ENCODE measurements at regions not wholly inside any gene's neighbourhood (a gene's known extent, or its start where the extent isn't known, plus 50 kb on each side); places are given as distances from the start of the nearest gene placed in this dataset.

GRCh38 chr2:12978066-12978835 lies 261.5 kb downstream of the TRIB2 start:
- no peak for DNase-seq

DNA sequence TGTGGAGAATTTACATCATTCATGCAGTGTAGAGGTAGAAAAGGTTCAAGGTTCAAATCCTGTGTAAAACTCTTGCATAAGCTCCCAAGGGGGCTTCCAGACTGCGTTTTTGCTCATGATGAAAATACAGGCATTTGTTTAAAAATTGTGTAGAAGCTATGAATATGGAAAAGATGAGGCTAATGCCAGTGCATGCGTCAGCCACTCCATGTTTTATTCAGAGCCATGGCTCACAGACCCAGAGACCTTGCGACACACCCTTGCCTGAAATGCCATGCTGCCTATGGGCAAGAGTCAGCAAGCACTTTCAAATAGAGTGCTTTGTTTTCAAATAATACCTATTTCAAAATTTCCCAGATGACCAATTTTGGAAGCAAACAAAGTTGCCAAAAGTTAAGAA lies 262.3 kb downstream of the TRIB2 start:
- no peak for DNase-seq

GRCh38 chr2:12980817-12981216 lies 264.1 kb downstream of the TRIB2 start:
- DNase-seq, result no peak

GRCh38 chr2:12982149-12982584 lies 265.4 kb downstream of the TRIB2 start:
- DNase-seq, result no peak

DNA sequence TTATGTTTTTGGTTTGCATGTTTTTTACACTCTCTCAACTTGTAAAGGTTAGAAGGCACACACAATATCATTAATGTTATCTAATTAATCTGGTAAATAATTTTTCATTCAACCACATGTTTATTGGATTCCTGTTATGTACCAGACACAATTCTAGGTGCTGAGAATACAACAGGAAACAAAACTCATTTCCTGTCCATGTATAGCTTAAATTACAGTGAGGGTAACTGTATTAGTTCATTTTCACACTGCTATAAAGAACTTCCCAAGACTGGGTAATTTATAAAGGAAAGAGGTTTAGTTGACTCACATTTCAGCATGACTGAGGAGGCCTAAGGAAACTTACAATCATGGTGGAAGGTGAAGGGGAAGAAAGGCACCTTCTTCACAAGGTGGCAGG lies 270.5 kb downstream of the TRIB2 start:
- DNase-seq, result no peak

- DNase-seq, result no peak
Measured at GRCh38 chr2:12988279-12988678, 271.5 kb downstream of the TRIB2 start.

GRCh38 chr2:12990523-12990922 lies 273.8 kb downstream of the TRIB2 start:
- no peak for DNase-seq

- no peak for DNase-seq
Measured at GRCh38 chr2:12998685-12999084, 281.9 kb downstream of the TRIB2 start.

GRCh38 chr2:13000664-13001363 lies 284.1 kb downstream of the TRIB2 start:
- DNase-seq, result no peak

DNA sequence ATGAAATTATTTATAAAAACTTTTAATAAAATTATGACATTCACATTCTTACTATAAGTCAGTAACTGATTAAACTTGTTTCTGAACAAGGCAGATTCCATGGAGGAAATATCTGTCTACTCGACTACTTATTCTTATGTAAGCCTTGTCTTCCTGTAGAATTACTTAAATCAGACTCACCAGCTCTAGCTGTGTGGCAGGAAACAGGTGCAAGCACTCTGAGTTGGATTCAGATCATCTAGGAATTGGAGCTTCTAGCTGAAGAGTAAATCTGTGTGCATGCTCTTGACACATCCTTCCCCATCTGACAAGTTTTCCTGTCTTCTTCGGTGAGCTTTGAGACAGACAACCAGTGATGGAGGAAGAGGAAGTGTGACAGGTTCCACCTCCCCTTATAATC lies 284.7 kb downstream of the TRIB2 start:
- no peak for DNase-seq

DNA sequence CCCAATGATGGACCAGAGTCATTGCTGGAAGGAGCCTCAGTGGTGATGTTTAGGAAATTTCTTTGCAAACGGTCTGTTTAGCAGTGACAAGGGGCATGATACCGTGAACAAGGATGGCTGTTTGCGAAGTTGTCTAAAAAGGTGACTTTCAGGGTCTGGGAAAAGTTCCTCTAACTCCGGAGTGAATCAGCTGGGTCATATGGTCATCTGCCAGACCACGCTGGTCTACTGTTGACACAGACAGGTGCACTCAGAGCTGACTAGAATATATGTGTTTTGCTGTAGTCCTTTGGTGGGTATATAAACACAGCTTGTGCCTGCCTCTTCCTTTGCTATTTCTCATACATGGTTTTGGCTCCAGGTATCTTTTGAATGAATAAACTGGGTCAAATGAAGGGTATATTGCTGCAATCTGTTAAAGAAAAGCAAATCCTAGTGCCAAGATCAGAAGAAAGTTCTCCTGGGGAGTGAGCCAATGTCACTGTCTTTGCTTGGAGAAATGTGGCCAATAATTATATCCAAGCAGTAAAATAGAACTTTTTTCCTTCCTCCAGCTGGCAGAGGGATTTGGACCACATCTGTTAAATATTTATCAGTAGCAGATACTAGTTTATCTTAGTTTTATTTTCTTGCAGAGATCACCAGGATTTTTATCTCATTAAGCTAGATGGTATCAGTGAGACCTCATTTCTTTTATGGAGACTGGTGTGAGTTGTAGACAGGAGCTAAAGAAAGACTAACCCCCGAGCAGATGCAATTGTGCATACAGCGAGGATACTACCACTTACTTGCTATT lies 286.0 kb downstream of the TRIB2 start:
- DNase-seq, result no peak

DNA sequence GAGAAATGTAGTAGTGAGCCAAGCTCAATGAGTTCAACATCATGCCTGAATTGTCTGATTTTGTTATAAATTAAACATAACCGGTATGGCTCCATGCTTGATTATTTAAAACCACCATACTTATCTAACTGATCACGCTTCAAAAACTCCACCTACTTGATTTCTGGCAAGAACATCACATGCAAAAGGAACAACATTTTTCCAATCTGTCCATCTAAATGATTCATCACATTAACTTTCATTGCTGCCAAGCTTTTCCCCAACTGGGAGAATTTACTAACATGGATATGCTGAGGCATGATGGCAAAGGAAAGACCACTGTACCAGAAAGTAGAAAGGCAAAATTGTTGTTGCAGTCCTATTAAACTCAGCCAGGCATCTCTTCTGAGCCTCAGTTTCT lies 286.8 kb downstream of the TRIB2 start:
- DNase-seq, result no peak

GRCh38 chr2:13005048-13005447 lies 288.3 kb downstream of the TRIB2 start:
- no peak for DNase-seq

- no peak for DNase-seq
Measured at GRCh38 chr2:13005761-13006335, 289.1 kb downstream of the TRIB2 start.

DNA sequence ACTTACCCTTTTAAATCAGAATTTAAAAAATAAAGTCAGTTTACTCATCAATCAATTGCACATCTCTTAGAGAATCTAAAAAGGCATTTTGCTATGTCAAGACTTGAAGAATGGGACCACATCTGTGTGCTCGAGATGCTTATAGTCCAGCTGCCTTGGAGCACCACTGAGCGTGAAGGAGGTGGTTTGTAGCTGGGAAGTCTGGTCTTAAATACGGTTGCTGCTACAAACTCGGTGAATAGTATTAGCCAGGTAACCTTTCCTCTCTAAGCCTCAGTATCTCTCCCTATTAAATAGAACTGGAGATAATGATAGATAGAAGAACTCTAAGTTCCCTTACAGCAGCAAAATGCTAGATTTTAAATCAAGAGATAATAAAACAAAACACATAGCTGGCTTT lies 289.7 kb downstream of the TRIB2 start:
- DNase-seq, result no peak

DNA sequence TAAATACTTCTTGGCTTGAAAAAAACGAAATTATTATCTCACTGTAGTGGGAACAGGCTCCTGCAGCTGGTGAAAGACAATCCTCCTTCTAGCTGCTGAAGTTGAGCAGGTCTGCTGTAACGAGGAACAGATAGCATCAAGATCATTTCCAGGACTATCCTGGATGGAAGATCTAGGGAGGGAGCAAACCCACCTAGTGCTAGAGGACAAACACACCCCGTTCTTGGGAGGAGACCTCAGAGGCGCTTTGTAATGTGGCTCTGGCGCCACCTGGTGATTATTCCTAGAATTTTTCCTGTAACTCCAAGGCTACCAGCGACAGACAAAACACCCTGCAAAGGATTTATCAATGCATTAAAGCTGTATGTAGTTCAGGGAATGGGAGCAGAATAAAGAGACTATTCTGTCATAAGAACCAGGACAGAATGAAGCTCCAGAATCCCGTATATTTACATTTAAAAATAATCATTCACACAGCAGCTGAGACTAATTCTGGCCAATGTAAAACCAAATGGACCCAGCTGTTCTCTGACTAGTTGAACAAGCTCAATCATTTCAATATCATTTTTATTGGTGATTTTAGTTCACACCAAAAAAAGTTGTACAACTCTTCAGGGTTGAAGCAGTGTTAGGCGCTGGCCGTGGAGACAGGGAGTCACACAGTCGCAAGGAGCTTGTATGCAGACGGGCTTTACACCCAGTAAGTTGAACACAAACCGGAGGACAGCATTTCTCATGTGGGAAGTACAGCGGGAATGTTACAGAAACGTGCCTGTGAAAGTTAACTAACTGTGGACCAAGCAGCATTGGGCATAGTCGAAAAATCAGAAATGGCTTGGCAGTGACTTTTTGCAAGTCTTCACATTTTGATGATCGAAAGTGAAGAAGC lies 290.3 kb downstream of the TRIB2 start:
- DNase-seq, result peak; percentile 54

DNA sequence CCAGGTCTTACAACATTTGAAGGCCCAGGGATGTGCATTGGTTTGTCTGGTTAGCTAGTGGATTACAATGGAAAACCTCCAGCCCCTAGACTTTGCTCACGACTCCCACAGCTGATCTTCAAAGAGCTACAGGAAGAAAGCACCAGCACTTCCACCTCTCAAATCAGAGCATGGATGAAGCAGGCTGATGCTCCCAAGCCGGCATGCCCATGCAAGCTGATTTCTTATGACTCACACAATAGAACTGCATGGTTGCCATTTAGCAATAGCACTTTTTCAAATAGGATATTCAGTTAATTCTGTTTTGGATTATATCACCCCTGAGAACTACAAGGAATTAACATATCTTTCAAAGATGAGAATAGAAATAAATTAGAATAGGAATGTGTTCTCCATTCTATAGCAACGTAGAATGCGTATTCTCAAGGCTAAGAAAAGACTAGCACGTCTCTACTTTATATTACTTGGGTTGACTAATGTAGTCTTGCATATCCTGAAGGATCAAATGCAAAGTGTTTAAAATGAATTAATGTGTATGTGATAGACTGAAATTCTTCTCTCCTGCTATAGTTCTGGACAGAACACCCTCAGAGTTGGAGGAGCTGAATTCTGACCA lies 292.4 kb downstream of the TRIB2 start:
- DNase-seq, result no peak

- no peak for DNase-seq
Measured at GRCh38 chr2:13010283-13010682, 293.5 kb downstream of the TRIB2 start.

- DNase-seq, result no peak
Measured at GRCh38 chr2:13014783-13015182, 298.0 kb downstream of the TRIB2 start.

GRCh38 chr2:13015532-13016320 lies 299.0 kb downstream of the TRIB2 start:
- no peak for DNase-seq

GRCh38 chr2:13018490-13018889 lies 301.8 kb downstream of the TRIB2 start:
- DNase-seq, result no peak
